GM12878 (cell line): ENCODE measurements at regions not wholly inside any gene's neighbourhood (a gene's known extent, or its start where the extent isn't known, plus 50 kb on each side); places are given as distances from the start of the nearest gene placed in this dataset.

Source experiments
- ATAC-seq: fragments of 200-7000 bp; cut with Tn5 transposase; 3 replicates; pipeline ENCODE4 v1.9.1; 2020; ENCODE audit warnings: mild to moderate bottlenecking, moderate library complexity
- BruUV-seq: library from RNA; stranded (reverse); fragments of 400-500 nt; replicated peaks from 2 replicates; lab custom pipeline; 2021; lab: Mats Ljungman, UMichigan
- CTCF ChIA-PET: fragments of 300-600 bp; sonication (Branson Sonifier 250); formaldehyde crosslinking; extraction: SDS; loops from one replicate; lab custom pipeline; 2021; ENCODE audit warnings: inconsistent platforms; lab: Yijun Ruan, JAX
- POLR2A ChIA-PET: fragments of 350-600 bp; formaldehyde crosslinking; extraction: SDS; loops from one replicate; lab custom pipeline; 2021; ENCODE audit warnings: inconsistent platforms; lab: Charles Lee
- RAD21 ChIA-PET: fragments of 300-600 bp; sonication (Branson Sonifier 250); formaldehyde crosslinking; loops from one replicate; lab custom pipeline; 2023; ENCODE audit warnings: antibody characterized with exemption; ENCODE audit not compliant: unreplicated experiment; lab: Charles Lee
- SMC1A ChIA-PET: fragments of 300-600 bp; sonication (Branson Sonifier 250); formaldehyde crosslinking; loops from one replicate; lab custom pipeline; 2023; ENCODE audit not compliant: unreplicated experiment, uncharacterized antibody; lab: Charles Lee
- DNase-seq: peaks from one replicate; pipeline ENCODE4 v3.0.0-alpha.2; 2011; ENCODE audit warnings: low read depth, low spot score
- FAIRE-seq: peaks from 3 replicates; lab custom pipeline; 2011; peaks lifted over from hg19 to GRCh38; lab: Jason Lieb, UNC
- H2AFZ ChIP-seq: 2 replicates; pipeline ENCODE4 v1.6.0; 2011; ENCODE audit warnings: low read depth, low read length, control low read depth; ENCODE audit not compliant: control insufficient read depth
- H3K27ac ChIP-seq: 2 replicates; pipeline ENCODE4 v1.5.1; 2011; ENCODE audit warnings: control low read depth; ENCODE audit not compliant: control insufficient read depth, insufficient read depth
- H3K27me3 ChIP-seq, 2 experiments: replicated peaks in 1 of 2; 2 replicates each; pipeline versions ENCODE4 v1.6.0 to v1.6.1; 2011; ENCODE audit warnings: low read length in 1 of 2; ENCODE audit not compliant: control insufficient read depth in 2 of 2, insufficient read depth in 2 of 2
- H3K36me3 ChIP-seq, 2 experiments: 2 replicates each; pipeline ENCODE4 v1.5.1; 2011; ENCODE audit warnings: low read length in 1 of 2; ENCODE audit not compliant: control insufficient read depth in 2 of 2, insufficient read depth in 2 of 2
- H3K4me1 ChIP-seq: 2 replicates; pipeline ENCODE4 v1.6.1; 2011; ENCODE audit warnings: mild to moderate bottlenecking, low read length, moderate library complexity, mixed read lengths; ENCODE audit not compliant: control insufficient read depth, insufficient read depth
- H3K4me2 ChIP-seq: 2 replicates; pipeline ENCODE4 v1.6.0; 2011; ENCODE audit warnings: control low read depth; ENCODE audit not compliant: control insufficient read depth, insufficient read depth
- H3K4me3 ChIP-seq: fragments of 200-600 bp; sonication (generic); 2 replicates; pipeline ENCODE4 v1.5.1; 2016
- H3K79me2 ChIP-seq: 2 replicates; pipeline ENCODE4 v1.6.0; 2011; ENCODE audit warnings: low read length; ENCODE audit not compliant: control insufficient read depth, insufficient read depth
- H3K9ac ChIP-seq: 2 replicates; pipeline ENCODE4 v1.8.0; 2011; ENCODE audit warnings: low read length, control low read depth, mixed read lengths; ENCODE audit not compliant: control insufficient read depth, insufficient read depth
- H3K9me3 ChIP-seq: replicated peaks from 3 replicates; pipeline ENCODE4 v1.5.1; 2011; ENCODE audit warnings: mild to moderate bottlenecking, low read length; ENCODE audit not compliant: control insufficient read depth, insufficient read depth
- H4K20me1 ChIP-seq: 2 replicates; pipeline ENCODE4 v1.6.0; 2011; ENCODE audit not compliant: control insufficient read depth, insufficient read depth
- ATF2 ChIP-seq: IDR thresholded peaks from 2 replicates; pipeline ENCODE4 v1.6.1; 2012; ENCODE audit warnings: low read length, inconsistent platforms
- BCL11A ChIP-seq: IDR thresholded peaks from 2 replicates; pipeline ENCODE4 v1.6.1; 2011; ENCODE audit warnings: low read depth, low read length
- BRCA1 ChIP-seq: IDR thresholded peaks from 2 replicates; pipeline ENCODE4 v1.6.1; 2011; ENCODE audit warnings: low read depth, low read length, improper control_type of control experiment
- CHD1 ChIP-seq: IDR thresholded peaks from 2 replicates; pipeline ENCODE4 v1.6.1; 2012; ENCODE audit warnings: low read depth, low read length, improper control_type of control experiment
- E2F8 ChIP-seq: fragments of 450-650 bp; IDR thresholded peaks from 2 replicates; pipeline ENCODE4 v1.6.1; 2018; ENCODE audit warnings: mild to moderate bottlenecking, low read depth, moderate library complexity; ENCODE audit not compliant: partially characterized antibody
- ETV6 ChIP-seq, 2 experiments: fragments of 450-650 bp in 1 of 2; IDR thresholded peaks in 1 of 2; conservative IDR thresholded peaks in 1 of 2; 2 replicates each; pipeline ENCODE4 v1.6.1; 2014; ENCODE audit warnings: antibody characterized with exemption in 1 of 2, borderline replicate concordance in 1 of 2, low read depth in 1 of 2, mild to moderate bottlenecking in 1 of 2, moderate library complexity in 1 of 2
- EZH2 ChIP-seq: IDR thresholded peaks from 2 replicates; pipeline ENCODE4 v1.6.1; 2012; ENCODE audit warnings: low read depth, mild to moderate bottlenecking, control low read depth, inconsistent platforms, low read length, borderline replicate concordance; ENCODE audit not compliant: control insufficient read depth
- IKZF1 ChIP-seq: fragments of 450-650 bp; conservative IDR thresholded peaks from 2 replicates; pipeline ENCODE4 v1.6.1; 2017; ENCODE audit warnings: antibody characterized with exemption, mild to moderate bottlenecking
- NFYA ChIP-seq: IDR thresholded peaks from 2 replicates; pipeline ENCODE4 v1.6.1; 2011; ENCODE audit warnings: low read depth, mild to moderate bottlenecking, low read length, improper control_type of control experiment, borderline replicate concordance
- PAX8 ChIP-seq: fragments of 450-650 bp; IDR thresholded peaks from 2 replicates; pipeline ENCODE4 v1.6.1; 2017; ENCODE audit warnings: mild to moderate bottlenecking, moderate library complexity
- SPI1 ChIP-seq: IDR thresholded peaks from 2 replicates; pipeline ENCODE4 v1.6.1; 2011; ENCODE audit warnings: low read depth, mild to moderate bottlenecking, low read length, moderate library complexity, borderline replicate concordance; ENCODE audit not compliant: insufficient read depth
- ZNF217 ChIP-seq: fragments of 450-650 bp; IDR thresholded peaks from 2 replicates; pipeline ENCODE4 v1.6.1; 2017; ENCODE audit warnings: antibody characterized with exemption, mild to moderate bottlenecking
- ZNF274 ChIP-seq: IDR thresholded peaks from one replicate; pipeline ENCODE4 v1.8.0; 2011; ENCODE audit not compliant: insufficient read length, insufficient read depth
- ZNF384 ChIP-seq: IDR thresholded peaks from 2 replicates; pipeline ENCODE4 v1.6.1; 2012; ENCODE audit warnings: low read depth, mild to moderate bottlenecking, low read length, improper control_type of control experiment, borderline replicate concordance
- WGBS: methylation state at CpG from one replicate; pipeline ENCODE4 v1.1.6; 2016; ENCODE audit warnings: low lambda C conversion rate; ENCODE audit not compliant: insufficient replicate concordance, insufficient coverage; ENCODE audit errors: missing lambda C conversion rate; 5-methylcytosine and 5-hydroxymethylcytosine counted together
- in situ Hi-C: fragments of 300-500 bp; cut with MboI; formaldehyde crosslinking; loops from 9 replicates; pipeline ENCODE4 v1.14.3; 2018; ENCODE audit warnings: mixed read lengths
- intact Hi-C: fragments of 100-400 bp; cut with micrococcal nuclease; formaldehyde crosslinking; loops from one replicate; pipeline ENCODE4 v1.14.2; 2022; ENCODE audit not compliant: unreplicated experiment
- TF ChIP-seq, protein P1 (sequence below): fragments of 450-650 bp; IDR thresholded peaks from 2 replicates; pipeline ENCODE4 v1.6.1; 2017; ENCODE audit warnings: mild to moderate bottlenecking, moderate library complexity

GRCh38 chr10:130464426-130464825, 328.2 kb downstream of the GLRX3 start (continued):
- TF ChIP-seq CHD1 (no peak), ZNF384 (no peak), ATF2 (no peak)

- no peaks in the 10 kb centered on the region for H4K20me1 ChIP-seq
- no TSS peak for BruUV-seq
- ATAC-seq (no peak), DNase-seq (no peak), FAIRE-seq (no peak)
- H3K36me3 ChIP-seq, result no peaks in the 10 kb centered on the region
- H3K27me3 ChIP-seq, result no peaks in the 10 kb centered on the region
- H3K9ac ChIP-seq, result no peak overlapping the region
- H2AFZ ChIP-seq, result no peak overlapping the region
- ChIA-PET SMC1A (interaction anchor here (0.6 kb wide), 1 partner anchor 11 kb away, joined by 3 read pairs; no protein-coding TSS in a partner anchor), POLR2A (no interaction called here), CTCF (no interaction called here), RAD21 (no interaction called here)
- intact Hi-C loops (no loop called here), in situ Hi-C loops (no loop called here)
- no peak overlapping the region for H3K4me2 ChIP-seq
- H3K4me1 ChIP-seq, result no peaks in the 10 kb centered on the region
- H3K27ac ChIP-seq, result no peak overlapping the region
- H3K9me3 ChIP-seq, result no peaks in the 10 kb centered on the region
- H3K4me3 ChIP-seq, result no peak overlapping the region
- H3K79me2 ChIP-seq, result no peaks in the 10 kb centered on the region
- WGBS, result 31% methylated on average over 12 of the region's 12 CpGs
- TF ChIP-seq NFYA, result no peak
- no peak for TF ChIP-seq ETV6 (conservative IDR thresholded peaks at IDR 0.05 in 1 of 2, IDR thresholded peaks at IDR 0.05 in 1 of 2; ENCODE audit: borderline replicate concordance in 1 of 2, low read depth in 1 of 2)
- TF ChIP-seq ZNF217, result no peak
- TF ChIP-seq PAX8, result no peak
- no peak for TF ChIP-seq BRCA1
- no peak for TF ChIP-seq ZNF274
- TF ChIP-seq IKZF1, result no peak
- TF ChIP-seq E2F8, result no peak
- TF ChIP-seq BCL11A, result no peak
- no peak for TF ChIP-seq EZH2
- TF ChIP-seq SPI1, result no peak
- TF ChIP-seq, protein P1, sequence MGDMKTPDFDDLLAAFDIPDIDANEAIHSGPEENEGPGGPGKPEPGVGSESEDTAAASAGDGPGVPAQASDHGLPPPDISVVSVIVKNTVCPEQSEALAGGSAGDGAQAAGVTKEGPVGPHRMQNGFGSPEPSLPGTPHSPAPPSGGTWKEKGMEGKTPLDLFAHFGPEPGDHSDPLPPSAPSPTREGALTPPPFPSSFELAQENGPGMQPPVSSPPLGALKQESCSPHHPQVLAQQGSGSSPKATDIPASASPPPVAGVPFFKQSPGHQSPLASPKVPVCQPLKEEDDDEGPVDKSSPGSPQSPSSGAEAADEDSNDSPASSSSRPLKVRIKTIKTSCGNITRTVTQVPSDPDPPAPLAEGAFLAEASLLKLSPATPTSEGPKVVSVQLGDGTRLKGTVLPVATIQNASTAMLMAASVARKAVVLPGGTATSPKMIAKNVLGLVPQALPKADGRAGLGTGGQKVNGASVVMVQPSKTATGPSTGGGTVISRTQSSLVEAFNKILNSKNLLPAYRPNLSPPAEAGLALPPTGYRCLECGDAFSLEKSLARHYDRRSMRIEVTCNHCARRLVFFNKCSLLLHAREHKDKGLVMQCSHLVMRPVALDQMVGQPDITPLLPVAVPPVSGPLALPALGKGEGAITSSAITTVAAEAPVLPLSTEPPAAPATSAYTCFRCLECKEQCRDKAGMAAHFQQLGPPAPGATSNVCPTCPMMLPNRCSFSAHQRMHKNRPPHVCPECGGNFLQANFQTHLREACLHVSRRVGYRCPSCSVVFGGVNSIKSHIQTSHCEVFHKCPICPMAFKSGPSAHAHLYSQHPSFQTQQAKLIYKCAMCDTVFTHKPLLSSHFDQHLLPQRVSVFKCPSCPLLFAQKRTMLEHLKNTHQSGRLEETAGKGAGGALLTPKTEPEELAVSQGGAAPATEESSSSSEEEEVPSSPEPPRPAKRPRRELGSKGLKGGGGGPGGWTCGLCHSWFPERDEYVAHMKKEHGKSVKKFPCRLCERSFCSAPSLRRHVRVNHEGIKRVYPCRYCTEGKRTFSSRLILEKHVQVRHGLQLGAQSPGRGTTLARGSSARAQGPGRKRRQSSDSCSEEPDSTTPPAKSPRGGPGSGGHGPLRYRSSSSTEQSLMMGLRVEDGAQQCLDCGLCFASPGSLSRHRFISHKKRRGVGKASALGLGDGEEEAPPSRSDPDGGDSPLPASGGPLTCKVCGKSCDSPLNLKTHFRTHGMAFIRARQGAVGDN, result no peak
These were observed 330.2 kb downstream of the GLRX3 start for GRCh38 chr10:130466271-130466997.
